Left colon (tissue), 2 donors: ENCODE measurements at regions not wholly inside any gene's neighbourhood (a gene's known extent, or its start where the extent isn't known, plus 50 kb on each side); places are given as distances from the start of the nearest gene placed in this dataset.
"Not testable (repeated sequence)": the region's sequence is repeated elsewhere in the genome, so short reads cannot be mapped to it uniquely, and the experiment has no call there.

Source experiments
- ATAC-seq: fragments of 200-7000 bp; cut with Tn5 transposase; one replicate; pipeline ENCODE4 v1.9.1; 2020; ENCODE audit warnings: mild to moderate bottlenecking, moderate library complexity
- DNase-seq, 2 donors: peaks; one replicate each; pipeline ENCODE4 v3.0.0-alpha.2; 2020
- intact Hi-C, 2 donors: fragments of 100-400 bp; cut with DNase I in 1 of 2; cut with micrococcal nuclease in 1 of 2; formaldehyde crosslinking; loops; one replicate each; pipeline versions ENCODE4 v1.11.2 to v1.14.0; 2022; cut with DNase I, micrococcal nuclease
- donor health status: DM: no; HTN: no; CAD: no.
- donor health status: DM: yes; HTN: yes; CAD: no.

DNA sequence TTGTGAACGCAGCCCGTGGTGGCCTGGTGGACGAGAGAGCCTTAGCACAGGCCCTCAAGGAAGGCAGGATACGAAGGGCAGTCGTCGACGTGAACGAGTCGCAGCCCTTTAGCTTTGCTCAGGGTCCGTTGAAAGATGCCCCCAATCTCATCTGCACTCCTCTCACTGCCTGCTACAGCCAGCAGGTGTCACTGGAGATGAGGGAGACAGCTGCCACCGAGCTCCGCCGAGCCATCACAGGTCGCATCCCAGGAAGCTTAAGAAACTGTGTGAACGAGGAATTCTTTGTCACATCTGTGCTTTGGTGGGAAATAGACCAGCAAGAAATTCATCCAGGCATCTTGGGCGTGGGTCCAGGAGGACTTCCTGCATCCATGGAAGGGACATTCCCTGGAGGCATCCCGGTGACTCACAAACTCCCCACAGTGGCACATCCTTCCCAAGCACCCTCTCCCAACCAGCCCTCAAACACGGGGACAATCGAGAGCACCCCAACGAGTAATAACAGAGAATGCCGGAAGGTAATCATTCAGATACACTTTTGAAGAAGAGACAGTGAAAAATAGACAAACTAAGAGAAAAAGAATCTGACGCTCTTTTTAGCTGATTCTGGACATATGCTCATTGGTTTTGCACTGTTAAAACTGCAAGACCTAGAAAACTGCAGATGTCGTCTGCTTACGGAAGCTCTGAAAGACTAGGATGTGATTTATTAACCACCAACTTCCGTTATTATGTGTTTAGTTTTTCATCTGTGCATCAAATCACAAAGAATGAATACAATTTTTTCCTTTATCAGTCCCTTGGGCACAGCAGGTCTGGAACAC is 3391.3 kb upstream of the TPTE start:
- peak; percentile 57 for ATAC-seq
- intact Hi-C loops, DNase-seq: not testable (repeated sequence)
